GM12891 (cell line): ENCODE measurements at regions not wholly inside any gene's neighbourhood (a gene's known extent, or its start where the extent isn't known, plus 50 kb on each side); places are given as distances from the start of the nearest gene placed in this dataset.
A peak's percentile ranks its signal among the peaks of the same experiment; 100 is the strongest.

Experiments
- DNase-seq: peaks from one replicate; pipeline ENCODE4 v3.0.0; 2011; ENCODE audit warnings: low spot score; ENCODE audit not compliant: insufficient read length
- FAIRE-seq: peaks from 2 replicates; lab custom pipeline; 2011; peaks lifted over from hg19 to GRCh38; lab: Jason Lieb, UNC
- PAX5 ChIP-seq: IDR thresholded peaks from 2 replicates; pipeline ENCODE4 v1.6.1; 2011; ENCODE audit warnings: low read length, moderate library complexity, mild to moderate bottlenecking; ENCODE audit not compliant: insufficient read depth, severe bottlenecking
- POLR2A ChIP-seq: IDR thresholded peaks from 2 replicates; pipeline ENCODE4 v1.6.1; 2011; ENCODE audit warnings: low read depth, low read length, control low read depth
- POLR2AphosphoS5 ChIP-seq: IDR thresholded peaks from 2 replicates; pipeline ENCODE4 v1.6.1; 2011; ENCODE audit warnings: low read depth, low read length, control low read depth
- POU2F2 ChIP-seq: IDR thresholded peaks from 2 replicates; pipeline ENCODE4 v1.6.1; 2011; ENCODE audit warnings: low read depth, mild to moderate bottlenecking, control low read depth, low read length, moderate library complexity
- SPI1 ChIP-seq: IDR thresholded peaks from 2 replicates; pipeline ENCODE4 v1.6.1; 2011; ENCODE audit warnings: low read depth, low read length, control low read depth
- TAF1 ChIP-seq: IDR thresholded peaks from 2 replicates; pipeline ENCODE4 v1.6.1; 2011; ENCODE audit warnings: low read depth, low read length, control low read depth

- no peak for DNase-seq
- FAIRE-seq, result no peak
- TF ChIP-seq POLR2AphosphoS5 (no peak), SPI1 (no peak), PAX5 (no peak), TAF1 (no peak), POLR2A (no peak), POU2F2 (no peak)
Observed at GRCh38 chr3:168205451-168205850, 109.7 kb upstream of the GOLIM4 start.

- TF ChIP-seq SPI1 (no peak), PAX5 (no peak), TAF1 (no peak), POLR2A (no peak), POLR2AphosphoS5 (no peak), POU2F2 (no peak)
- FAIRE-seq, result no peak
- no peak for DNase-seq
Observed at GRCh38 chr3:168197162-168197561, 101.4 kb upstream of the GOLIM4 start.

- no peak for DNase-seq
- FAIRE-seq, result no peak
- TF ChIP-seq SPI1, result no peak
- TF ChIP-seq POU2F2, result no peak
- no peak for TF ChIP-seq POLR2AphosphoS5
- no peak for TF ChIP-seq PAX5
Observed at GRCh38 chr3:168191856-168192255, 96.1 kb upstream of the GOLIM4 start.

GRCh38 chr3:168187233-168187632 lies 91.5 kb upstream of the GOLIM4 start:
- TF ChIP-seq POLR2A, result no peak
- no peak for TF ChIP-seq TAF1
- no peak for TF ChIP-seq PAX5
- TF ChIP-seq POLR2AphosphoS5, result no peak
- no peak for TF ChIP-seq SPI1
- no peak for TF ChIP-seq POU2F2
- FAIRE-seq (no peak), DNase-seq (no peak)

GRCh38 chr3:168186293-168186983 lies 90.7 kb upstream of the GOLIM4 start:
- no peak for DNase-seq
- no peak for TF ChIP-seq POU2F2
- no peak for TF ChIP-seq SPI1
- TF ChIP-seq TAF1, result no peak
- no peak for TF ChIP-seq PAX5
- TF ChIP-seq POLR2A, result no peak
- TF ChIP-seq POLR2AphosphoS5, result no peak
- FAIRE-seq, result no peak

GRCh38 chr3:168183774-168184173 lies 88.0 kb upstream of the GOLIM4 start:
- TF ChIP-seq POLR2AphosphoS5, result no peak
- no peak for TF ChIP-seq POLR2A
- no peak for TF ChIP-seq TAF1
- no peak for TF ChIP-seq SPI1
- TF ChIP-seq PAX5, result no peak
- DNase-seq (no peak), FAIRE-seq (no peak)

DNA sequence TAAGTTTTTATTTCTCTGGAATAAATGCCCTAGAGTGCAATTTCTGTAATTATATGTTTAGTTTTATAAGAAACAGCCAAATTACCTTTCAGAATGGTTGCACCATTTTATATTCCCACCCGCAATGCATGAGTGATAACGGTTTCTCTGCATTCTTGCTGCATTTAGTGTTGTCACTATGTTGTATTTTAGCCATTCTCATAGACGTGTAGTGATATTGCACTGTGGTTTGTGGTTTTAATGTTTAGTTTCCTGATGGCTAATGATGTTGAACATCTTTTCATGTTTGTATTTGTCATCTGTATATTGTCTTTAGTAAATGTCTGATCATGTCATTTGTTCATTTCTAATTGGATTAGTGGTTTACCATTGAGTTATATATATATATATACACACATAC lies 73.0 kb upstream of the GOLIM4 start:
- peak; percentile 13 for FAIRE-seq

DNA sequence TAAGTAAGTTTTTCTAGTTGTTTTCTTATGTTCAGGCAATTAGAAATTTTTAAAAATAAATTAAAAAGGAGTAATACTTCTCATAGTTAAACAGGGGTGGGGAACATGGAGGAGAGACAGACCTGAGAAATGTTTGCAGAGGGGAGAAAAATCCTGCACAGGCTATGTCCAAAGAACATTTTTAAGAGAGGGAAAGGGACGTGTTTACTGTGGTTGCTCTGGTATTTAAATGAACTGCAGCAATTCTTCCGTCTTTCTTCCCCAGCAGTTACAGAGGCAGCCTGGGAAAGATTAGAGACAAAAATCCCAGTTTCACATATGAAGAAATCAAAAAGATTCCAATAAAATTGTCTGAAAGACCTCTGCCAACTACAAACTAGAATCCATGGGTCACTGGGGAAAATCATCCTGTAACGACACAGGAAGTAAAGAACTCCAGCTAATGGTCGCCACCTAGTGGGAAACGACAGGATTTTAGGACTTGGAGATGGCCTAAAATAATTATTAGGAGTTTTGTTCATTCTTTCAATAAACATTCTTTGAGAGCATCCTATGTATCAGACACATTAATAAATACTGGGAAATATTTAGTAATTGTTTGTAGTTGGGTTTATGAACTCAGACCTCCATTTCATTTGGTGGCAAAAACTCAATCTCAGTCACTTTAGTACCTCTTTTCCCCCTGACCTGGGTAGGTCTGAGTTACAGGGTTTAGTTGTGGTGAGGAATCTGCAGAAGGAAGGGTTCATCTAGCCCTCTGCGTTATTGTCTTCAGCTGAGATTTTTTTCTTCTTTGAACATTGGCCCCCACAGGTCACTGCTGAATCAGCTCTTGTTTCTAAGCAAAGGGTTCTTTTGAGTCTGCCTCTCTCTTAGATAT lies 69.9 kb upstream of the GOLIM4 start:
- peak; percentile 10 for DNase-seq
- TF ChIP-seq TAF1, result no peak
- FAIRE-seq, result peak; percentile 73

More for the DNA sequence above, 73.0 kb upstream of the GOLIM4 start:
- TF ChIP-seq TAF1, result no peak
- no peak for TF ChIP-seq SPI1
- TF ChIP-seq POU2F2, result no peak
- TF ChIP-seq PAX5, result no peak
- TF ChIP-seq POLR2AphosphoS5, result no peak
- no peak for TF ChIP-seq POLR2A
- no peak for DNase-seq

DNA sequence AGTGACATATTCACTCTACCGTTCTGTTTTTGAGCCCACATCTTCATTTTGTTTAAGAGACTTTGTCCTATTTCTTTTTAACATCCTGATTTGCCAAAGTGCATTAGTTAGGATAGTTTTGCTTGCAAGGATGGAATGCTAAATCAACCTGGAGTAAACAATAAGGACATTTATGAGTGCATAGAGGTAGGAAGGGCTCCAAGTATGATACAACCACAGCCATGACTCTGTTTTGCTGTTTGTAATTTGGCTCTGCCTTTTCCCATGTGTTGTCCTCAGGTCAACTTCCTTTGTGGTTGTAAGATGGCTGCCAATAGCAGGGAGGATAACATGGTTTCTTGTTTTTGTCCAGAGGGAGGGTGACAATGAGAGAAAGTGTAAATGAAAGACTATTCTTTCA lies 66.4 kb upstream of the GOLIM4 start:
- no peak for TF ChIP-seq POU2F2
- no peak for TF ChIP-seq SPI1
- TF ChIP-seq PAX5, result no peak
- no peak for TF ChIP-seq POLR2AphosphoS5
- TF ChIP-seq POLR2A, result no peak
- no peak for TF ChIP-seq TAF1
- no peak for DNase-seq
- FAIRE-seq, result no peak

DNA sequence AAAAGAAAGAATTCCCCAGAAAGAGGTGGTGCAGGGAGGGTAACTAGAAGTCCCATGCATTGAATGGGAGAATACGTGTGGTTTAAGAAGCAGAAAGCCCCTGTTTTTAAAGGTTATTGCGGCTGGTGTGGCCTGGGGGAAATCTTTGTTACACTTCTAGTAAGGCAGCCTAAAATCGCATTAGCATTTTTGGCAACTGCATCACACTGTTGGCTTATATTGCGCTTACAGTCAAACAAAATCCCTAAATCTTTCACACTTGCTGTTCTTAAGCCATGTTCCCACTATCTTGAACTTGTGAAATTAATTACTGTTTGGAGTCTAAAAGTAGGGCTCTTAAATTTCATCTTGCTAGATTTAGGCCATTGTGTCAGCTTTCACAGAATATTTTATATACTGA lies 66.0 kb upstream of the GOLIM4 start:
- no peak for DNase-seq
- FAIRE-seq, result no peak
- TF ChIP-seq POLR2A (no peak), POLR2AphosphoS5 (no peak)
